ENCODE measurements at regions not wholly inside any gene's neighbourhood (a gene's known extent, or its start where the extent isn't known, plus 50 kb on each side); places are given as distances from the start of the nearest gene placed in this dataset.
"Not testable (repeated sequence)": the region's sequence is repeated elsewhere in the genome, so short reads cannot be mapped to it uniquely, and the experiment has no call there.

DNA sequence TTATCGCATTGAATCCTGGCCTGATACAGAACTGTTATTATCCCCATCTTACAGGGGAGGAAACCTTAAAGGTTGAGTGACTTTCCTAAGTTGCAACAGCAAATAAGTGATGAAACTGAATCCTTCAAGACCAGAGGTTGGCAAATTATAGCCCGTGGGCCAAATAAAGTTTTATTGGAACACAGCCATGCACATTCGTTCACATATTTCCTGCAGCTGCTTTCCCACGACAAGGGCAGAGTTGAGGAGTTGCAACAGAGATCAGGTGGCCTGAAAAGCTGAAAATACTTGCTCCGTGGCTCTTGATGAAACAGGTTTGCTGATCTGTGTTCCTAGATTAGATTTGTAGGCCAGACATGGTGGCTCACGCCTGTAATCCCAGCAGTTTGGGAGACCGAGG is 126.7 kb downstream of the PHETA1 start:
- H3K27ac ChIP-seq: no peak overlapping the region
- TF ChIP-seq, protein P1, sequence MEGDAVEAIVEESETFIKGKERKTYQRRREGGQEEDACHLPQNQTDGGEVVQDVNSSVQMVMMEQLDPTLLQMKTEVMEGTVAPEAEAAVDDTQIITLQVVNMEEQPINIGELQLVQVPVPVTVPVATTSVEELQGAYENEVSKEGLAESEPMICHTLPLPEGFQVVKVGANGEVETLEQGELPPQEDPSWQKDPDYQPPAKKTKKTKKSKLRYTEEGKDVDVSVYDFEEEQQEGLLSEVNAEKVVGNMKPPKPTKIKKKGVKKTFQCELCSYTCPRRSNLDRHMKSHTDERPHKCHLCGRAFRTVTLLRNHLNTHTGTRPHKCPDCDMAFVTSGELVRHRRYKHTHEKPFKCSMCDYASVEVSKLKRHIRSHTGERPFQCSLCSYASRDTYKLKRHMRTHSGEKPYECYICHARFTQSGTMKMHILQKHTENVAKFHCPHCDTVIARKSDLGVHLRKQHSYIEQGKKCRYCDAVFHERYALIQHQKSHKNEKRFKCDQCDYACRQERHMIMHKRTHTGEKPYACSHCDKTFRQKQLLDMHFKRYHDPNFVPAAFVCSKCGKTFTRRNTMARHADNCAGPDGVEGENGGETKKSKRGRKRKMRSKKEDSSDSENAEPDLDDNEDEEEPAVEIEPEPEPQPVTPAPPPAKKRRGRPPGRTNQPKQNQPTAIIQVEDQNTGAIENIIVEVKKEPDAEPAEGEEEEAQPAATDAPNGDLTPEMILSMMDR (IDR thresholded peaks at IDR 0.05): no peak
- TF ChIP-seq ZFX (IDR thresholded peaks at IDR 0.05; ENCODE audit: borderline replicate concordance): no peak

DNA sequence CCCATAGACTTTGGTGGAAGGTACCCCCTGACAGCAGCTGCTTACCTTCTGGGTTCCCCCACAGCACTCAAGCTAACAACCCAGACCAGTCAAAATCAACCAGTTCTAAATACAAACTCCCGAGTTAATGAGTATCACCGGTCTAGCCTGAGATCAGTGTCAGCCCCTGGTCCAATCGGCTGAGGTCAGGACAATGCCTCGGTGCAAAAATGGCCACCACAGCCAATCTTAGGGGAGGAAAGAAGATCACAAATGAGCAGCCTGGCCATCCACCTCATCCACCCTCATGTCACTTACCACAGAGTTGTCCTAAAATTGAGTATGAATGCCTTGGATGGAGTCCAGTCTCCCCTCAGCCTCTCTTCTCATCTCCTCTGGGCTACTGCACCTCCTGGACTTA is 128.5 kb downstream of the PHETA1 start:
- no peak for TF ChIP-seq ZFX (IDR thresholded peaks at IDR 0.05; ENCODE audit: borderline replicate concordance)
- TF ChIP-seq, protein P1 (IDR thresholded peaks at IDR 0.05): no peak
- H3K27ac ChIP-seq: no peak overlapping the region

DNA sequence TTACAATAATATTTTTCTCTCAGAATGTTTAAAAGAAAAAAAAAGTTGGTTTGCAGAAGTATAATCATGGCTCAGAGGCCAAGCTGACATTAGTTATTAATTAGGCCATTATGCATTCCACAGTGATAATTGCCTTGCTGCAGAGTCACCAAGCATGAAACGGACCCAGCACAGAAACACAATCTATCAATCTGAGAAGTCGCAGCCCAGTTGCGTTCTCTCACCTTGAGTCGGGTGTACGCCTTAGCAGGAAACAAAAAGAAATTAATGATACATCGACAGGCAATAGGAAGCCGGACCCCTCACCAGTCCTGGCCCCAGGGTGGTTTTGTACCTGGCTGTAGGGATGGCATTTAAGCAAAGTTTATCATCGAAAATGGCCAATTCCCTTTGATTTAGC is 129.7 kb downstream of the PHETA1 start:
- TF ChIP-seq, protein P1 (IDR thresholded peaks at IDR 0.05): no peak
- TF ChIP-seq ZFX (IDR thresholded peaks at IDR 0.05; ENCODE audit: borderline replicate concordance): no peak
- no peak overlapping the region for H3K27ac ChIP-seq

- H3K27ac ChIP-seq: no peak overlapping the region
- no peak for TF ChIP-seq ZFX (IDR thresholded peaks at IDR 0.05; ENCODE audit: borderline replicate concordance)
- TF ChIP-seq, protein P1 (IDR thresholded peaks at IDR 0.05): no peak
Measured at GRCh38 chr12:111238075-111238734, 130.7 kb downstream of the PHETA1 start.

GRCh38 chr12:111234491-111234890 is 134.4 kb downstream of the PHETA1 start:
- not testable (repeated sequence) for H3K27ac ChIP-seq

DNA sequence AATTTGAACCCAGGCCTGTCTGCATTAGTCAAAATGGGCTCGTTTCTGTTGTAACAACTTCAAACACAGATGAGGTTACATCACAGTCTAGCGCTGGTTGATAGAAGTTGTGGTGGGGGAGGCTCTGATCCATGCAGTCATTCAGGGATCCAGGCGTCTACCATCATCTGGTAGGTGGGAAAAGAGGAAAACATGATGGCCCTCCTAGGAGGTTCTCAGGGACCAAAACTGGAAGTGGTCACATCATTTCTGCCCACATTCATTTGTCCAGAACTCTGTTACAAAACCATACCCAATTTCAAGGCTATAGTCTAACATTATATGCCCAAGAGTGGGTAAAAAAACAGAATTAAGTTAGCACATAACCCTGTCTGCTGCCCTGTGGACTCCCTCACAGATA is 135.1 kb downstream of the PHETA1 start:
- no peak overlapping the region for H3K27ac ChIP-seq
- TF ChIP-seq ZFX (IDR thresholded peaks at IDR 0.05; ENCODE audit: borderline replicate concordance): no peak
- TF ChIP-seq, protein P1 (IDR thresholded peaks at IDR 0.05): no peak

GRCh38 chr12:111230649-111231048 is 138.2 kb downstream of the PHETA1 start:
- no peak for TF ChIP-seq ZFX (IDR thresholded peaks at IDR 0.05; ENCODE audit: borderline replicate concordance)
- TF ChIP-seq, protein P1 (IDR thresholded peaks at IDR 0.05): no peak
- no peak overlapping the region for H3K27ac ChIP-seq
